Osteoblast (primary cell): ENCODE measurements at regions not wholly inside any gene's neighbourhood (a gene's known extent, or its start where the extent isn't known, plus 50 kb on each side); places are given as distances from the start of the nearest gene placed in this dataset.

Experiments
- DNase-seq: peaks from one replicate; pipeline ENCODE4 v3.0.0; 2011; ENCODE audit warnings: low spot score, mixed read lengths; ENCODE audit not compliant: insufficient read length; ENCODE audit errors: missing footprints
- H2AFZ ChIP-seq: 2 replicates; pipeline ENCODE4 v1.6.0; 2011; ENCODE audit warnings: mild to moderate bottlenecking, low read length
- H3K27ac ChIP-seq: 2 replicates; pipeline ENCODE4 v1.5.1; 2011; ENCODE audit warnings: mild to moderate bottlenecking, low read depth, low read length, moderate library complexity
- H3K27me3 ChIP-seq: 2 replicates; pipeline ENCODE4 v1.6.0; 2012; ENCODE audit warnings: mild to moderate bottlenecking, control low read depth, inconsistent platforms, low read length, moderate library complexity; ENCODE audit not compliant: insufficient read depth
- H3K36me3 ChIP-seq: 2 replicates; pipeline ENCODE4 v1.5.1; 2011; ENCODE audit warnings: mild to moderate bottlenecking, low read length, control low read depth, moderate library complexity; ENCODE audit not compliant: insufficient read depth
- H3K4me1 ChIP-seq: 2 replicates; pipeline ENCODE4 v1.5.1; 2011; ENCODE audit warnings: mild to moderate bottlenecking, low read length, control low read depth, moderate library complexity; ENCODE audit not compliant: insufficient read depth
- H3K4me2 ChIP-seq: 2 replicates; pipeline ENCODE4 v1.6.0; 2011; ENCODE audit warnings: mild to moderate bottlenecking, low read length; ENCODE audit not compliant: insufficient read depth
- H3K4me3 ChIP-seq: fragments of 200-600 bp; sonication (generic); 3 replicates; pipeline ENCODE4 v1.5.1; 2012; ENCODE audit warnings: mild to moderate bottlenecking, low read length, inconsistent platforms; ENCODE audit not compliant: insufficient read depth
- H3K79me2 ChIP-seq: 2 replicates; pipeline ENCODE4 v1.6.0; 2012; ENCODE audit warnings: mild to moderate bottlenecking, low read length, control low read depth, inconsistent platforms; ENCODE audit not compliant: insufficient read depth
- H3K9me3 ChIP-seq: 2 replicates; pipeline ENCODE4 v1.5.1; 2011; ENCODE audit warnings: low read depth, low read length, control low read depth
- H4K20me1 ChIP-seq: 2 replicates; pipeline ENCODE4 v1.6.0; 2012; ENCODE audit warnings: mild to moderate bottlenecking, low read length, control low read depth; ENCODE audit not compliant: insufficient read depth
- CTCF ChIP-seq: IDR thresholded peaks from 2 replicates; pipeline ENCODE4 v1.5.1; 2011; ENCODE audit warnings: mild to moderate bottlenecking, low read depth, low read length, moderate library complexity; ENCODE audit errors: extremely low read depth

GRCh38 chr12:14138495-14138894, 157.1 kb upstream of the GRIN2B start:
- H3K4me3 ChIP-seq = no peak overlapping the region
- H3K79me2 ChIP-seq = no peaks in the 10 kb centered on the region
- no peaks in the 10 kb centered on the region for H4K20me1 ChIP-seq
- DNase-seq = no peak
- no peaks in the 10 kb centered on the region for H3K27me3 ChIP-seq
- H3K4me1 ChIP-seq = no peaks in the 10 kb centered on the region
- TF ChIP-seq CTCF = no peak
- no peaks in the 10 kb centered on the region for H3K9me3 ChIP-seq
- no peak overlapping the region for H3K4me2 ChIP-seq
- H3K36me3 ChIP-seq = no peaks in the 10 kb centered on the region
- H3K27ac ChIP-seq = no peak overlapping the region
- H2AFZ ChIP-seq = no peak overlapping the region

- H2AFZ ChIP-seq = no peak overlapping the region
- H3K4me2 ChIP-seq = no peak overlapping the region
- H4K20me1 ChIP-seq = no peaks in the 10 kb centered on the region
- no peaks in the 10 kb centered on the region for H3K36me3 ChIP-seq
- DNase-seq = no peak
- H3K4me1 ChIP-seq = no peaks in the 10 kb centered on the region
- no peak overlapping the region for H3K4me3 ChIP-seq
- H3K79me2 ChIP-seq = no peaks in the 10 kb centered on the region
- no peaks in the 10 kb centered on the region for H3K9me3 ChIP-seq
- H3K27ac ChIP-seq = no peak overlapping the region
- H3K27me3 ChIP-seq = no peaks in the 10 kb centered on the region
- no peak for TF ChIP-seq CTCF
Measured at GRCh38 chr12:14148489-14149270, 167.3 kb upstream of the GRIN2B start.

GRCh38 chr12:14153803-14154202, 172.4 kb upstream of the GRIN2B start:
- Histone ChIP-seq H3K36me3 (no peaks in the 10 kb centered on the region), H3K4me1 (no peaks in the 10 kb centered on the region), H3K79me2 (no peaks in the 10 kb centered on the region)

GRCh38 chr12:14156606-14157005, 175.2 kb upstream of the GRIN2B start:
- DNase-seq = no peak
- Histone ChIP-seq H3K9me3 (no peaks in the 10 kb centered on the region), H3K27ac (no peak overlapping the region), H3K4me2 (no peak overlapping the region), H3K4me3 (no peak overlapping the region), H3K27me3 (no peaks in the 10 kb centered on the region), H3K79me2 (no peaks in the 10 kb centered on the region), H3K4me1 (no peaks in the 10 kb centered on the region), H2AFZ (no peak overlapping the region), H4K20me1 (no peaks in the 10 kb centered on the region), H3K36me3 (no peaks in the 10 kb centered on the region)
- no peak for TF ChIP-seq CTCF

More at GRCh38 chr12:14153803-14154202, 172.4 kb upstream of the GRIN2B start:
- Histone ChIP-seq H2AFZ (no peak overlapping the region), H4K20me1 (no peaks in the 10 kb centered on the region), H3K27me3 (no peaks in the 10 kb centered on the region), H3K4me3 (no peak overlapping the region), H3K9me3 (no peaks in the 10 kb centered on the region), H3K4me2 (no peak overlapping the region), H3K27ac (no peak overlapping the region)
- no peak for DNase-seq
- no peak for TF ChIP-seq CTCF
